Mucosa of descending colon (tissue), 3 donors: ENCODE measurements at regions not wholly inside any gene's neighbourhood (a gene's known extent, or its start where the extent isn't known, plus 50 kb on each side); places are given as distances from the start of the nearest gene placed in this dataset.

Experiments
- ATAC-seq: fragments of 200-7000 bp; cut with Tn5 transposase; one replicate; pipeline ENCODE4 v1.9.1; 2020; ENCODE audit warnings: mild to moderate bottlenecking, moderate library complexity
- DNase-seq, 3 donors: peaks; one replicate each; pipeline ENCODE4 v3.0.0-alpha.2; 2020
- H3K36me3 ChIP-seq: fragments of 200-600 bp; one replicate; pipeline ENCODE4 v1.8.0; 2021; ENCODE audit warnings: low read depth, mild to moderate bottlenecking
- H3K4me1 ChIP-seq: fragments of 200-600 bp; one replicate; pipeline ENCODE4 v1.8.0; 2021; ENCODE audit warnings: low read depth, mild to moderate bottlenecking
- H3K4me3 ChIP-seq: fragments of 200-600 bp; one replicate; pipeline ENCODE4 v1.8.0; 2021; ENCODE audit warnings: mild to moderate bottlenecking
- H3K9me3 ChIP-seq: fragments of 200-600 bp; one replicate; pipeline ENCODE4 v1.8.0; 2021; ENCODE audit warnings: mild to moderate bottlenecking
- intact Hi-C, 2 donors: fragments of 100-400 bp; cut with DNase I in 1 of 2; cut with micrococcal nuclease in 1 of 2; formaldehyde crosslinking; loops; one replicate each; pipeline versions ENCODE4 v1.11.0 to v1.11.1; 2022; cut with DNase I, micrococcal nuclease
- TF ChIP-seq, protein P1 (sequence below): fragments of 200-600 bp; IDR thresholded peaks from one replicate; pipeline ENCODE4 v1.8.0; 2022; ENCODE audit warnings: antibody characterized with exemption, mild to moderate bottlenecking
- donor health status: DM: no; HTN: no; CAD: no; lungs with moderate emphysema.
- donor health status: DM: no; HTN: no; CAD: no.
- donor health status: DM: no; HTN: yes; CAD: no.

DNA sequence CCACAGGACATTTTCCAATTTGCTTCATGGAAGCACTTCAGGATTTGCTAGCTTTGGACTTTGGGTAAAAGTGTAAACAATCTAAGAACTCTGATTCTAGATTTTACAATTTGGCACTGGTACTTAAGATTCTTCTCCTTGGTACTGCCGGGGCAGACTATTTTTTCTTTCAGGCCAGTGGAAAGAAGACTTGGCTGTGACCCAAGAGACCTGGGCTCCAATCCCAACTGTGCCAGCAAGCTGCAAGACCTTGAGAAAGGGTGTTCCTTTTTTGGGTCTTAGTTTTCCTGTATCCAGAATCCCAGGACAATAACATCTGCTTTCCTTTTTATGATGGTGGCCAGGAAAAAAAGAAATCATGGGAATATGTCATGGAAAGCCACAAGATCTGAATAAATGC is 148.1 kb upstream of the CRY1 start:
- H3K4me3 ChIP-seq: no peak overlapping the region
- intact Hi-C loops: no loop called here
- no peak for ATAC-seq
- DNase-seq: no peak
- TF ChIP-seq, protein P1, sequence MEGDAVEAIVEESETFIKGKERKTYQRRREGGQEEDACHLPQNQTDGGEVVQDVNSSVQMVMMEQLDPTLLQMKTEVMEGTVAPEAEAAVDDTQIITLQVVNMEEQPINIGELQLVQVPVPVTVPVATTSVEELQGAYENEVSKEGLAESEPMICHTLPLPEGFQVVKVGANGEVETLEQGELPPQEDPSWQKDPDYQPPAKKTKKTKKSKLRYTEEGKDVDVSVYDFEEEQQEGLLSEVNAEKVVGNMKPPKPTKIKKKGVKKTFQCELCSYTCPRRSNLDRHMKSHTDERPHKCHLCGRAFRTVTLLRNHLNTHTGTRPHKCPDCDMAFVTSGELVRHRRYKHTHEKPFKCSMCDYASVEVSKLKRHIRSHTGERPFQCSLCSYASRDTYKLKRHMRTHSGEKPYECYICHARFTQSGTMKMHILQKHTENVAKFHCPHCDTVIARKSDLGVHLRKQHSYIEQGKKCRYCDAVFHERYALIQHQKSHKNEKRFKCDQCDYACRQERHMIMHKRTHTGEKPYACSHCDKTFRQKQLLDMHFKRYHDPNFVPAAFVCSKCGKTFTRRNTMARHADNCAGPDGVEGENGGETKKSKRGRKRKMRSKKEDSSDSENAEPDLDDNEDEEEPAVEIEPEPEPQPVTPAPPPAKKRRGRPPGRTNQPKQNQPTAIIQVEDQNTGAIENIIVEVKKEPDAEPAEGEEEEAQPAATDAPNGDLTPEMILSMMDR: no peak
- H3K4me1 ChIP-seq: no peaks in the 10 kb centered on the region
- H3K9me3 ChIP-seq: no peaks in the 10 kb centered on the region
- no peaks in the 10 kb centered on the region for H3K36me3 ChIP-seq

DNA sequence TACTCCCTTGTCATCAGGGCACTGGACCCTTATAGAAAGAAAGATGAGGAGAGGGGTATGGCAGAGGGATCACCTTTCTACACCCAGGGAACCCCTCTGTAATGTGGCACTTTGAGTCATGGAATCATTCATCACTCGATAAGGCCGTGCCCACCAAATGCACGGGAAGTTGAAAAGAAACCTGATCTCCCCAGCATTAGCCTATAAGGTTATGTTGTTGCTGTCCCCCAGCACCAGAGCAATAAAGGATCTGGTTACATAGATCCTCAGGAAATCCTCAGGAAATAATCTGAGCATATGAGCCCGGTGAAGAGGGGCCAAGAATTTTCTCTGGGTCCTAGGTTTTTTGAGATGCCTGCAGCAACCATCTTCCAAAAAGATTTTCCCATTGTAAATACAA is 148.8 kb upstream of the CRY1 start:
- TF ChIP-seq, protein P1: no peak
- no peaks in the 10 kb centered on the region for H3K4me1 ChIP-seq
- DNase-seq: no peak
- intact Hi-C loops: no loop called here
- H3K36me3 ChIP-seq: no peaks in the 10 kb centered on the region
- ATAC-seq: no peak
- no peaks in the 10 kb centered on the region for H3K9me3 ChIP-seq
- H3K4me3 ChIP-seq: no peak overlapping the region

DNA sequence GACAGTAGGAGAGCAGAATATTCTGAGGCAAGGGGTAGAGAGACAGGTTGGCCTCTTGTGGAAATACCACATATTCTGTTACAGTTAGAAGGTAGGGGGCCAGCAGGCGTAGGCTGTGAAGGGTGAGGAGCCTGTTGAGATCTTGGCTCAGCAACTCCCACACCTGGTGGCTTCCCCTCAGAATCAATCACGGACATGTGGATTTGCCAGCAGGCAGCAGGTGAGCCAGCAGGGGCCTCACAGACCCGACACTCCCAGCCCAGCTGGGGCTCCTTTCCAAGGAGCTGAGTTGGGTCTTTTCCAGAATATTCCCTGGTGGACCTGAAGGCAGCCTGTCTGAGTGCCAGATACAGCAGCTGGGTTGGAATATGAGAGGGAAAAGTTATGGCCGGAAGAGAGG is 150.0 kb upstream of the CRY1 start:
- TF ChIP-seq, protein P1: no peak
- DNase-seq (no peak), ATAC-seq (no peak)
- Histone ChIP-seq H3K9me3 (no peaks in the 10 kb centered on the region), H3K36me3 (no peaks in the 10 kb centered on the region), H3K4me1 (no peaks in the 10 kb centered on the region), H3K4me3 (no peak overlapping the region)
- intact Hi-C loops: no loop called here

DNA sequence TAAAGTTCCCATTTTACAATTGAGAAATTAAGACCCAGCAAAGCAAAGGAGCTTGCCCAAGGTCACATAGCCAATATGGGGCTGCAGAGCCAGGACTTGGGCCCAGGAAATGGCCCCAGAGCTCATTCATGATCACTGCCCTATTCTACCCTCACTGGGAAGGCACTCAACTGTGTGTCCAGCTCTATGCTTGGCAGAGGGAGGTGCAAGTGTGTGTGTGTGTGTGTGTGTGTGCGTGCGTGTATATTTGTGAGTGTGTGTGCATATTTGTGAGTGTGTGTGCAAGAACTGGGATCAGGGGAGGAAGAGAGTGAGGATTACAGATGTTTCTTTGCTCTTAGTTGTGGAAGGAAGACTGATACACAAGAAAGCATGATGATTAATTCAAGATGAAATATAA is 151.2 kb upstream of the CRY1 start:
- DNase-seq (no peak), ATAC-seq (no peak)
- TF ChIP-seq, protein P1: no peak
- Histone ChIP-seq H3K9me3 (no peaks in the 10 kb centered on the region), H3K36me3 (no peaks in the 10 kb centered on the region), H3K4me1 (no peaks in the 10 kb centered on the region), H3K4me3 (no peak overlapping the region)
- intact Hi-C loops: no loop called here

DNA sequence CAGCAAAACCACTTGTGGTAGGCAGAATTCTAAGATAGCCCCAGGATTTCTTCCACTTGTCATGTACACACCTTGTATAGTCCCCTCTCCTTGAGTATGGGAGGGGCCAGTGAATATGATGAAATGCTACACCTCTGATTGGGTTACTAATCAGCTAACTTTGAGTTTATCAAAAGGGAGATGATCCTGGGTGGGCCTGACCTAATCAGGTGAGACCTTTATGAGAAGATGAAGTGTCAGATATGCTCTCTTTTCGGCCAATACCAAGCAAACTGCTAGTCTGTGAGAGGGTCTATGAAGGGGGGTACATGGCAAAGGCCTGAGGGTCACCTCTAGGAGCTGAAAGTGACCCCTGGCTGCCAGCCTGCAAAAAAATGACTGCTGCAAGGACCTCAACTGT is 154.3 kb upstream of the CRY1 start:
- DNase-seq (no peak), ATAC-seq (no peak)
- Histone ChIP-seq H3K4me1 (no peaks in the 10 kb centered on the region), H3K9me3 (no peaks in the 10 kb centered on the region), H3K4me3 (no peak overlapping the region), H3K36me3 (no peaks in the 10 kb centered on the region)
- intact Hi-C loops: no loop called here
- TF ChIP-seq, protein P1: no peak

DNA sequence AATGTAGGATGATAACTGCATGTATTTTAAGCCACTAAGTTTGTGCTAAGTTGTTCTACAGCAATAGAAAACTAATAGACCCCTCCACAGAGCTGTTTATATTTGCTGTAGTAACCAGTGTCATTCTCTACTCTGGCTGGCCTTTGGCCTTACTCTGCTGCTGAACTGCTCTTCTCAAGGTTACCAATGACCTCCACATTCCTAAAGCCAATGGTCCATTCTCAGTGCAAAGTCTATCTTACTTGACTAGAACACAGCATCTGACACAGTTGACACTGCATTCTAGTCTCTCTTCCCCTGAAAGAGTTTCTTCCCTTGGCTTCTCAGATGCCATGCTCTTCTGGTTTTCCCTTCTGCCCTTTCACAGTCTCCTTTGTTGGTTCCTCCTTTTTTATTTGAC is 154.8 kb upstream of the CRY1 start:
- H3K4me3 ChIP-seq: no peak overlapping the region
- no peak for ATAC-seq
- intact Hi-C loops: no loop called here
- DNase-seq: no peak
- no peaks in the 10 kb centered on the region for H3K4me1 ChIP-seq
- H3K36me3 ChIP-seq: no peaks in the 10 kb centered on the region
- TF ChIP-seq, protein P1: no peak
- no peaks in the 10 kb centered on the region for H3K9me3 ChIP-seq
